ENCODE measurements at regions not wholly inside any gene's neighbourhood (a gene's known extent, or its start where the extent isn't known, plus 50 kb on each side); places are given as distances from the start of the nearest gene placed in this dataset.

GRCh38 chr14:62443796-62444195, 601.5 kb downstream of the KCNH5 start:
- TF ChIP-seq YY1 (IDR thresholded peaks at IDR 0.05; ENCODE audit: insufficient read depth, insufficient replicate concordance, low read depth, low read length) (no peak), SP1 (IDR thresholded peaks at IDR 0.05) (no peak), SP1 (CRISPR knock-in tag; IDR thresholded peaks at IDR 0.05) (no peak), GMEB2 (CRISPR knock-in tag; IDR thresholded peaks at IDR 0.05; ENCODE audit: low read depth) (no peak), SP5 (CRISPR knock-in tag; IDR thresholded peaks at IDR 0.05; ENCODE audit: borderline replicate concordance, low read depth) (no peak), ZNF232 (CRISPR knock-in tag; IDR thresholded peaks at IDR 0.05; ENCODE audit: borderline replicate concordance) (no peak), SAFB2 (CRISPR knock-in tag; IDR thresholded peaks at IDR 0.05; ENCODE audit: borderline replicate concordance, low read depth) (no peak), HDAC6 (IDR thresholded peaks at IDR 0.05; ENCODE audit: low read depth, low read length) (no peak), TCF7 (IDR thresholded peaks at IDR 0.05; ENCODE audit: low read depth) (no peak)

All from HepG2 (cell line).